GM23338 (cell line): ENCODE measurements at regions not wholly inside any gene's neighbourhood (a gene's known extent, or its start where the extent isn't known, plus 50 kb on each side); places are given as distances from the start of the nearest gene placed in this dataset.

ENCODE experiments used
- ATAC-seq: fragments of 200-7000 bp; cut with Tn5 transposase; 3 replicates; pipeline ENCODE4 v1.9.1; 2020
- DNase-seq: peaks from one replicate; pipeline ENCODE4 v3.0.0-alpha.2; 2015; ENCODE audit warnings: low spot score
- H2AFZ ChIP-seq: fragments of 200-600 bp; sonication (generic); 2 replicates; pipeline ENCODE4 v1.8.0; 2016; ENCODE audit warnings: antibody characterized with exemption, mild to moderate bottlenecking, moderate library complexity
- H3F3A ChIP-seq: fragments of 200-600 bp; sonication (generic); replicated peaks from 2 replicates; pipeline ENCODE4 v1.8.0; 2017; ENCODE audit warnings: antibody characterized with exemption, mixed run types, low read depth
- H3K27ac ChIP-seq: fragments of 200-600 bp; sonication (generic); 2 replicates; pipeline ENCODE4 v1.6.1; 2016; ENCODE audit warnings: low read depth
- H3K27me3 ChIP-seq: fragments of 200-600 bp; sonication (generic); 2 replicates; pipeline ENCODE4 v1.8.0; 2016; ENCODE audit warnings: mild to moderate bottlenecking, mixed run types, moderate library complexity; ENCODE audit not compliant: insufficient read depth
- H3K36me3 ChIP-seq: fragments of 200-600 bp; sonication (generic); 2 replicates; pipeline ENCODE4 v1.8.0; 2016; ENCODE audit warnings: mild to moderate bottlenecking; ENCODE audit not compliant: insufficient read depth
- H3K4me1 ChIP-seq: fragments of 200-600 bp; sonication (generic); 2 replicates; pipeline ENCODE4 v1.8.0; 2016; ENCODE audit warnings: mild to moderate bottlenecking, moderate library complexity; ENCODE audit not compliant: insufficient read depth
- H3K4me2 ChIP-seq: fragments of 200-600 bp; sonication (generic); 2 replicates; pipeline ENCODE4 v1.7.1; 2017; ENCODE audit warnings: mixed run types
- H3K4me3 ChIP-seq: fragments of 200-600 bp; sonication (generic); 2 replicates; pipeline ENCODE4 v1.6.1; 2016; ENCODE audit warnings: mixed run types
- H3K79me2 ChIP-seq: fragments of 200-600 bp; sonication (generic); replicated peaks from 2 replicates; pipeline ENCODE4 v1.8.0; 2017; ENCODE audit warnings: mild to moderate bottlenecking; ENCODE audit not compliant: insufficient read depth
- H3K9me2 ChIP-seq: fragments of 200-600 bp; sonication (generic); 2 replicates; pipeline ENCODE4 v1.8.0; 2017; ENCODE audit not compliant: insufficient read depth
- H4K20me1 ChIP-seq: fragments of 200-600 bp; sonication (generic); replicated peaks from 2 replicates; pipeline ENCODE4 v1.8.0; 2017; ENCODE audit warnings: mild to moderate bottlenecking; ENCODE audit not compliant: insufficient read depth
- H3K27ac Mint-ChIP-seq: 2 replicates; pipeline ENCODE4 v1.8.0; 2020; ENCODE audit warnings: inconsistent platforms, mild to moderate bottlenecking, moderate library complexity, mixed read lengths
- H3K27me3 Mint-ChIP-seq: 3 replicates; pipeline ENCODE4 v1.8.0; 2022; ENCODE audit warnings: low read depth, mild to moderate bottlenecking, moderate library complexity, mixed read lengths, inconsistent platforms; ENCODE audit not compliant: insufficient read depth, poor library complexity
- H3K36me3 Mint-ChIP-seq: 3 replicates; pipeline ENCODE4 v1.8.0; 2021; ENCODE audit warnings: low read depth, mild to moderate bottlenecking, inconsistent platforms, moderate library complexity, mixed read lengths
- H3K4me1 Mint-ChIP-seq: 3 replicates; pipeline ENCODE4 v1.8.0; 2020; ENCODE audit warnings: mild to moderate bottlenecking, inconsistent platforms, mixed read lengths
- H3K4me3 Mint-ChIP-seq: 3 replicates; pipeline ENCODE4 v1.8.0; 2021; ENCODE audit warnings: moderate library complexity, mild to moderate bottlenecking, inconsistent platforms, mixed read lengths
- H3K9me3 Mint-ChIP-seq: 3 replicates; pipeline ENCODE4 v1.8.0; 2020; ENCODE audit warnings: moderate library complexity, mild to moderate bottlenecking, inconsistent platforms, mixed read lengths
- CREB1 ChIP-seq: fragments of 250-450 bp; sonication (Bioruptor Pico); IDR thresholded peaks from 2 replicates; pipeline ENCODE4 v1.5.0; 2020; ENCODE audit warnings: low read depth, mild to moderate bottlenecking, moderate library complexity
- EZH2 ChIP-seq: fragments of 200-600 bp; sonication (generic); IDR thresholded peaks from one replicate; pipeline ENCODE4 v1.8.0; 2017; ENCODE audit warnings: antibody characterized with exemption, mild to moderate bottlenecking, low read depth; ENCODE audit not compliant: unreplicated experiment
- EZH2phosphoT487 ChIP-seq: fragments of 200-600 bp; sonication (generic); IDR thresholded peaks from one replicate; pipeline ENCODE4 v1.8.1; 2018; ENCODE audit warnings: antibody characterized with exemption; ENCODE audit not compliant: unreplicated experiment
- JUNB ChIP-seq: IDR thresholded peaks from one replicate; pipeline ENCODE4 v1.6.1; 2016; ENCODE audit warnings: antibody characterized with exemption; ENCODE audit not compliant: unreplicated experiment
- NANOG ChIP-seq: IDR thresholded peaks from 2 replicates; pipeline ENCODE4 v1.6.1; 2016; ENCODE audit warnings: antibody characterized with exemption, borderline replicate concordance
- POLR2AphosphoS5 ChIP-seq: IDR thresholded peaks from 2 replicates; pipeline ENCODE4 v1.6.1; 2016; ENCODE audit warnings: antibody characterized with exemption, low read depth
- STAT1 ChIP-seq: IDR thresholded peaks from one replicate; pipeline ENCODE4 v1.6.1; 2016; ENCODE audit warnings: antibody characterized with exemption; ENCODE audit not compliant: unreplicated experiment
- ZNF114 ChIP-seq: fragments of 250-450 bp; sonication (Bioruptor Pico); IDR thresholded peaks from 2 replicates; pipeline ENCODE4 v1.5.0; 2020; ENCODE audit warnings: mild to moderate bottlenecking, moderate library complexity
- ZNF331 ChIP-seq: fragments of 250-450 bp; sonication (Bioruptor Pico); IDR thresholded peaks from 2 replicates; pipeline ENCODE4 v1.5.0; 2020; ENCODE audit warnings: low read depth, mild to moderate bottlenecking, moderate library complexity
- TF ChIP-seq, protein P1 (sequence below): IDR thresholded peaks from 2 replicates; pipeline ENCODE4 v1.6.1; 2016; ENCODE audit warnings: antibody characterized with exemption
- TF ChIP-seq, protein P2 (sequence below): fragments of 250-450 bp; sonication (Bioruptor Pico); IDR thresholded peaks from 2 replicates; pipeline ENCODE4 v1.5.0; 2020; ENCODE audit warnings: mild to moderate bottlenecking, moderate library complexity
- TF ChIP-seq, protein P3 (sequence below): IDR thresholded peaks from one replicate; pipeline ENCODE4 v1.6.1; 2018; ENCODE audit warnings: antibody characterized with exemption; ENCODE audit not compliant: unreplicated experiment
- TF ChIP-seq, protein P4 (sequence below), 2 experiments: fragments of 200-600 bp in 1 of 2; sonication (generic) in 1 of 2; conservative IDR thresholded peaks; 2 replicates each; pipeline versions ENCODE4 v1.5.1 to v1.6.1; 2016 to 2017; ENCODE audit warnings: antibody characterized with exemption in 2 of 2, low read depth in 2 of 2, mild to moderate bottlenecking in 2 of 2, moderate library complexity in 1 of 2

DNA sequence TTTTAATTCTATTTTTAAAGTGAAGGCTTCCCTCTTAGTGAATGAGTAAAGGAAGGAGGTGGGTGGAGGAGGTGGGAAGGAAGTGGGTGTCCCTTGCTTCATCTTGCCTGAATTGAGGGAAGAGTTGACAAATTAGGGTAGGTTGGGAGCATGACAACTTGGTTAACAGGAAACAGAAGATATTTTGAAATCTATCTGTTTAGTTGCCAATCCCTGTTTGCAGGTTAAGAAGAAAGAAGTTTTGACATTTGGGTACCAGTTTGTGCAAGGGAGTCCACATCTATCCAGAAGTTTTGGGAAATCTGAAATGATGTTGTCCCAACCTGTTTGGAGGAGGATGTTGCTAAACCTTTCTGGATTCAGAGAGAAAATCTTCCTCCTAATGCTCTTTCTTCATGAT, 204.1 kb upstream of the SUCLG2 start:
- H3K36me3 ChIP-seq, result no peaks in the 10 kb centered on the region
- 0 out of 2 replicates have a peak, but pooled peaks cover 4% of the 10 kb centered on the region for H3K9me2 ChIP-seq
- TF ChIP-seq, protein P1, sequence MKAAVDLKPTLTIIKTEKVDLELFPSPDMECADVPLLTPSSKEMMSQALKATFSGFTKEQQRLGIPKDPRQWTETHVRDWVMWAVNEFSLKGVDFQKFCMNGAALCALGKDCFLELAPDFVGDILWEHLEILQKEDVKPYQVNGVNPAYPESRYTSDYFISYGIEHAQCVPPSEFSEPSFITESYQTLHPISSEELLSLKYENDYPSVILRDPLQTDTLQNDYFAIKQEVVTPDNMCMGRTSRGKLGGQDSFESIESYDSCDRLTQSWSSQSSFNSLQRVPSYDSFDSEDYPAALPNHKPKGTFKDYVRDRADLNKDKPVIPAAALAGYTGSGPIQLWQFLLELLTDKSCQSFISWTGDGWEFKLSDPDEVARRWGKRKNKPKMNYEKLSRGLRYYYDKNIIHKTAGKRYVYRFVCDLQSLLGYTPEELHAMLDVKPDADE, result no peak
- TF ChIP-seq EZH2 (no peak), ZNF114 (CRISPR knock-in tag) (no peak), POLR2AphosphoS5 (no peak), STAT1 (no peak), EZH2phosphoT487 (no peak), CREB1 (CRISPR knock-in tag) (no peak), NANOG (no peak), ZNF331 (CRISPR knock-in tag) (no peak), JUNB (no peak)
- TF ChIP-seq, protein P2, sequence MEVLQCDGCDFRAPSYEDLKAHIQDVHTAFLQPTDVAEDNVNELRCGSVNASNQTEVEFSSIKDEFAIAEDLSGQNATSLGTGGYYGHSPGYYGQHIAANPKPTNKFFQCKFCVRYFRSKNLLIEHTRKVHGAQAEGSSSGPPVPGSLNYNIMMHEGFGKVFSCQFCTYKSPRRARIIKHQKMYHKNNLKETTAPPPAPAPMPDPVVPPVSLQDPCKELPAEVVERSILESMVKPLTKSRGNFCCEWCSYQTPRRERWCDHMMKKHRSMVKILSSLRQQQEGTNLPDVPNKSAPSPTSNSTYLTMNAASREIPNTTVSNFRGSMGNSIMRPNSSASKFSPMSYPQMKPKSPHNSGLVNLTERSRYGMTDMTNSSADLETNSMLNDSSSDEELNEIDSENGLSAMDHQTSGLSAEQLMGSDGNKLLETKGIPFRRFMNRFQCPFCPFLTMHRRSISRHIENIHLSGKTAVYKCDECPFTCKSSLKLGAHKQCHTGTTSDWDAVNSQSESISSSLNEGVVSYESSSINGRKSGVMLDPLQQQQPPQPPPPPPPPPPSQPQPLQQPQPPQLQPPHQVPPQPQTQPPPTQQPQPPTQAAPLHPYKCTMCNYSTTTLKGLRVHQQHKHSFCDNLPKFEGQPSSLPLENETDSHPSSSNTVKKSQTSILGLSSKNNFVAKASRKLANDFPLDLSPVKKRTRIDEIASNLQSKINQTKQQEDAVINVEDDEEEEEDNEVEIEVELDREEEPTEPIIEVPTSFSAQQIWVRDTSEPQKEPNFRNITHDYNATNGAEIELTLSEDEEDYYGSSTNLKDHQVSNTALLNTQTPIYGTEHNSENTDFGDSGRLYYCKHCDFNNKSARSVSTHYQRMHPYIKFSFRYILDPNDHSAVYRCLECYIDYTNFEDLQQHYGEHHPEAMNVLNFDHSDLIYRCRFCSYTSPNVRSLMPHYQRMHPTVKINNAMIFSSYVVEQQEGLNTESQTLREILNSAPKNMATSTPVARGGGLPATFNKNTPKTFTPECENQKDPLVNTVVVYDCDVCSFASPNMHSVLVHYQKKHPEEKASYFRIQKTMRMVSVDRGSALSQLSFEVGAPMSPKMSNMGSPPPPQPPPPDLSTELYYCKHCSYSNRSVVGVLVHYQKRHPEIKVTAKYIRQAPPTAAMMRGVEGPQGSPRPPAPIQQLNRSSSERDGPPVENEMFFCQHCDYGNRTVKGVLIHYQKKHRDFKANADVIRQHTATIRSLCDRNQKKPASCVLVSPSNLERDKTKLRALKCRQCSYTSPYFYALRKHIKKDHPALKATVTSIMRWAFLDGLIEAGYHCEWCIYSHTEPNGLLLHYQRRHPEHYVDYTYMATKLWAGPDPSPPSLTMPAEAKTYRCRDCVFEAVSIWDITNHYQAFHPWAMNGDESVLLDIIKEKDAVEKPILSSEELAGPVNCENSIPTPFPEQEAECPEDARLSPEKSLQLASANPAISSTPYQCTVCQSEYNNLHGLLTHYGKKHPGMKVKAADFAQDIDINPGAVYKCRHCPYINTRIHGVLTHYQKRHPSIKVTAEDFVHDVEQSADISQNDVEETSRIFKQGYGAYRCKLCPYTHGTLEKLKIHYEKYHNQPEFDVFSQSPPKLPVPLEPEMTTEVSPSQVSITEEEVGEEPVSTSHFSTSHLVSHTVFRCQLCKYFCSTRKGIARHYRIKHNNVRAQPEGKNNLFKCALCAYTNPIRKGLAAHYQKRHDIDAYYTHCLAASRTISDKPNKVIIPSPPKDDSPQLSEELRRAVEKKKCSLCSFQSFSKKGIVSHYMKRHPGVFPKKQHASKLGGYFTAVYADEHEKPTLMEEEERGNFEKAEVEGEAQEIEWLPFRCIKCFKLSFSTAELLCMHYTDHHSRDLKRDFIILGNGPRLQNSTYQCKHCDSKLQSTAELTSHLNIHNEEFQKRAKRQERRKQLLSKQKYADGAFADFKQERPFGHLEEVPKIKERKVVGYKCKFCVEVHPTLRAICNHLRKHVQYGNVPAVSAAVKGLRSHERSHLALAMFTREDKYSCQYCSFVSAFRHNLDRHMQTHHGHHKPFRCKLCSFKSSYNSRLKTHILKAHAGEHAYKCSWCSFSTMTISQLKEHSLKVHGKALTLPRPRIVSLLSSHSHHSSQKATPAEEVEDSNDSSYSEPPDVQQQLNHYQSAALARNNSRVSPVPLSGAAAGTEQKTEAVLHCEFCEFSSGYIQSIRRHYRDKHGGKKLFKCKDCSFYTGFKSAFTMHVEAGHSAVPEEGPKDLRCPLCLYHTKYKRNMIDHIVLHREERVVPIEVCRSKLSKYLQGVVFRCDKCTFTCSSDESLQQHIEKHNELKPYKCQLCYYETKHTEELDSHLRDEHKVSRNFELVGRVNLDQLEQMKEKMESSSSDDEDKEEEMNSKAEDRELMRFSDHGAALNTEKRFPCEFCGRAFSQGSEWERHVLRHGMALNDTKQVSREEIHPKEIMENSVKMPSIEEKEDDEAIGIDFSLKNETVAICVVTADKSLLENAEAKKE (CRISPR knock-in tag), result no peak
- TF ChIP-seq, protein P3, sequence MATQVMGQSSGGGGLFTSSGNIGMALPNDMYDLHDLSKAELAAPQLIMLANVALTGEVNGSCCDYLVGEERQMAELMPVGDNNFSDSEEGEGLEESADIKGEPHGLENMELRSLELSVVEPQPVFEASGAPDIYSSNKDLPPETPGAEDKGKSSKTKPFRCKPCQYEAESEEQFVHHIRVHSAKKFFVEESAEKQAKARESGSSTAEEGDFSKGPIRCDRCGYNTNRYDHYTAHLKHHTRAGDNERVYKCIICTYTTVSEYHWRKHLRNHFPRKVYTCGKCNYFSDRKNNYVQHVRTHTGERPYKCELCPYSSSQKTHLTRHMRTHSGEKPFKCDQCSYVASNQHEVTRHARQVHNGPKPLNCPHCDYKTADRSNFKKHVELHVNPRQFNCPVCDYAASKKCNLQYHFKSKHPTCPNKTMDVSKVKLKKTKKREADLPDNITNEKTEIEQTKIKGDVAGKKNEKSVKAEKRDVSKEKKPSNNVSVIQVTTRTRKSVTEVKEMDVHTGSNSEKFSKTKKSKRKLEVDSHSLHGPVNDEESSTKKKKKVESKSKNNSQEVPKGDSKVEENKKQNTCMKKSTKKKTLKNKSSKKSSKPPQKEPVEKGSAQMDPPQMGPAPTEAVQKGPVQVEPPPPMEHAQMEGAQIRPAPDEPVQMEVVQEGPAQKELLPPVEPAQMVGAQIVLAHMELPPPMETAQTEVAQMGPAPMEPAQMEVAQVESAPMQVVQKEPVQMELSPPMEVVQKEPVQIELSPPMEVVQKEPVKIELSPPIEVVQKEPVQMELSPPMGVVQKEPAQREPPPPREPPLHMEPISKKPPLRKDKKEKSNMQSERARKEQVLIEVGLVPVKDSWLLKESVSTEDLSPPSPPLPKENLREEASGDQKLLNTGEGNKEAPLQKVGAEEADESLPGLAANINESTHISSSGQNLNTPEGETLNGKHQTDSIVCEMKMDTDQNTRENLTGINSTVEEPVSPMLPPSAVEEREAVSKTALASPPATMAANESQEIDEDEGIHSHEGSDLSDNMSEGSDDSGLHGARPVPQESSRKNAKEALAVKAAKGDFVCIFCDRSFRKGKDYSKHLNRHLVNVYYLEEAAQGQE, result no peak
- TF ChIP-seq, protein P4, sequence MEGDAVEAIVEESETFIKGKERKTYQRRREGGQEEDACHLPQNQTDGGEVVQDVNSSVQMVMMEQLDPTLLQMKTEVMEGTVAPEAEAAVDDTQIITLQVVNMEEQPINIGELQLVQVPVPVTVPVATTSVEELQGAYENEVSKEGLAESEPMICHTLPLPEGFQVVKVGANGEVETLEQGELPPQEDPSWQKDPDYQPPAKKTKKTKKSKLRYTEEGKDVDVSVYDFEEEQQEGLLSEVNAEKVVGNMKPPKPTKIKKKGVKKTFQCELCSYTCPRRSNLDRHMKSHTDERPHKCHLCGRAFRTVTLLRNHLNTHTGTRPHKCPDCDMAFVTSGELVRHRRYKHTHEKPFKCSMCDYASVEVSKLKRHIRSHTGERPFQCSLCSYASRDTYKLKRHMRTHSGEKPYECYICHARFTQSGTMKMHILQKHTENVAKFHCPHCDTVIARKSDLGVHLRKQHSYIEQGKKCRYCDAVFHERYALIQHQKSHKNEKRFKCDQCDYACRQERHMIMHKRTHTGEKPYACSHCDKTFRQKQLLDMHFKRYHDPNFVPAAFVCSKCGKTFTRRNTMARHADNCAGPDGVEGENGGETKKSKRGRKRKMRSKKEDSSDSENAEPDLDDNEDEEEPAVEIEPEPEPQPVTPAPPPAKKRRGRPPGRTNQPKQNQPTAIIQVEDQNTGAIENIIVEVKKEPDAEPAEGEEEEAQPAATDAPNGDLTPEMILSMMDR (conservative IDR thresholded peaks at IDR 0.05; ENCODE audit: low read depth in 2 of 2), result no peak
- ATAC-seq, result no peak
- no peaks in the 10 kb centered on the region for H3K27me3 Mint-ChIP-seq
- no peak overlapping the region for H3K27ac ChIP-seq
- H3K79me2 ChIP-seq, result no peaks in the 10 kb centered on the region
- H3K4me3 ChIP-seq, result no peak overlapping the region
- H3K4me3 Mint-ChIP-seq, result no peak overlapping the region
- no peaks in the 10 kb centered on the region for H3F3A ChIP-seq
- H3K4me1 Mint-ChIP-seq, result no peaks in the 10 kb centered on the region
- peaks cover 4% of the 10 kb centered on the region; the same call in 1 of the 2 replicates for H3K4me1 ChIP-seq
- H4K20me1 ChIP-seq, result no peaks in the 10 kb centered on the region
- no peak overlapping the region for H3K4me2 ChIP-seq
- no peaks in the 10 kb centered on the region for H3K27me3 ChIP-seq
- no peaks in the 10 kb centered on the region for H3K36me3 Mint-ChIP-seq
- H2AFZ ChIP-seq, result no peak overlapping the region
- H3K27ac Mint-ChIP-seq, result no peak overlapping the region
- no peaks in the 10 kb centered on the region; the same call in 2 of the 3 replicates for H3K9me3 Mint-ChIP-seq
- DNase-seq, result no peak
